Transverse colon (tissue), 3 donors: ENCODE measurements at regions not wholly inside any gene's neighbourhood (a gene's known extent, or its start where the extent isn't known, plus 50 kb on each side); places are given as distances from the start of the nearest gene placed in this dataset.

Experiments
- CTCF ChIP-seq, 5 experiments: fragments of 200-600 bp in 3 of 5; fragments of 450-650 bp in 2 of 5; sonication (generic) in 3 of 5; IDR thresholded peaks; 1 replicate in 2 of 5; 2 replicates in 3 of 5; pipeline ENCODE4 v1.5.1; 2016 to 2017; ENCODE audit warnings: antibody characterized with exemption in 5 of 5, inconsistent platforms in 3 of 5, mild to moderate bottlenecking in 2 of 5, moderate library complexity in 1 of 5
- POLR2A ChIP-seq: fragments of 450-650 bp; IDR thresholded peaks from one replicate; pipeline ENCODE4 v1.6.1; 2016; ENCODE audit warnings: antibody characterized with exemption, mild to moderate bottlenecking, moderate library complexity

- no peak for TF ChIP-seq CTCF (IDR thresholded peaks at IDR 0.05)
- no peak for TF ChIP-seq POLR2A
Measured at GRCh38 chr6:2552526-2553154, 198.1 kb downstream of the MYLK4 start.
